ENCODE measurements at regions not wholly inside any gene's neighbourhood (a gene's known extent, or its start where the extent isn't known, plus 50 kb on each side); places are given as distances from the start of the nearest gene placed in this dataset.

DNA sequence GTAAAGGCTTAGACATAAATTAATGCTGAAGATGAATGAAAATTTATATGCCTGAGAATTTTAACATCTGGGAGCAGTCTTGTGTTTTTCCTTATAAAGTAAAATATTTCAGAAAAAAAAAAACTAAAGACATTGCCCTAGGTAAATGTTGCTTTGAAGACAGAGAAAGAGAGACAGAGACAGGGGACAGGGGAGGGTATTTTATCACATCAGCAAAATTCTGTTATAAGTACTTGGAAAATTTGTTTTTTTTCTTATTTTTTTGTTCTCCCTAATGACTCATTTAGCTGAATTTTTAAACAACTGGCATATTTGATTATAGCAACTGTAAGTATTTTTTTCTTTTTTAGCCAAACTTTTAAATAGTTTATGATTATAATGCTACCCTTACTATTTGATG lies 1540.6 kb upstream of the GBE1 start:
- no TSS peak for BruUV-seq (replicated peaks)
- no peak for DNase-seq (ENCODE audit: extremely low read depth in 1 of 4, low spot score in 3 of 4)
- H3K36me3 ChIP-seq (ENCODE audit: control insufficient read depth, insufficient read depth, low read length), result no peaks in the 10 kb centered on the region
- no peak overlapping the region for H3K27ac ChIP-seq (ENCODE audit: extremely low read depth, low read depth, low read length)
- no peaks in the 10 kb centered on the region for H3K79me2 ChIP-seq (ENCODE audit: control insufficient read depth, insufficient read depth, low read length)
- ChIA-PET POLR2A (no interaction called here), CTCF (ENCODE audit: low intra/inter-chr PET ratio) (no interaction called here)
- no peak overlapping the region for H2AFZ ChIP-seq (ENCODE audit: low read depth, low read length)
- H3K9me3 ChIP-seq (replicated peaks; ENCODE audit: control insufficient read depth, insufficient read depth, low read depth, low read length), result no peaks in the 10 kb centered on the region
- in situ Hi-C loops (cut with MboI), result no loop called here
- no peaks in the 10 kb centered on the region for H3K9me1 ChIP-seq (ENCODE audit: control insufficient read depth, insufficient read depth, low read length)
- TF ChIP-seq U2AF2 (optimal IDR thresholded peaks at IDR 0.05; ENCODE audit: low read depth, low read length), result no peak
- TF ChIP-seq IFI16 (CRISPR knock-in tag; IDR thresholded peaks at IDR 0.05), result no peak
- TF ChIP-seq ZNF316 (IDR thresholded peaks at IDR 0.05), result peak; percentile 14; the same call in 1 of the 2 replicates
- TF ChIP-seq ZNF12 (CRISPR knock-in tag; IDR thresholded peaks at IDR 0.05), result no peak
- no peaks in the 10 kb centered on the region for H4K20me1 ChIP-seq (replicated peaks; ENCODE audit: control insufficient read depth, insufficient read depth, low read length)
- ATAC-seq, result no peak
- FAIRE-seq, result no peak
- H3K27me3 ChIP-seq (ENCODE audit: control insufficient read depth in 2 of 2, insufficient read depth in 2 of 2, low read length in 2 of 2), result no peaks in the 10 kb centered on the region
- H3K4me3 ChIP-seq, result no peak overlapping the region
- H3K4me1 ChIP-seq (replicated peaks in 1 of 2; ENCODE audit: control insufficient read depth in 2 of 2, insufficient read depth in 2 of 2, low read length in 2 of 2), result no peaks in the 10 kb centered on the region
- no peak overlapping the region for H3K4me2 ChIP-seq (ENCODE audit: insufficient read depth, low read length)
- H3K9ac ChIP-seq (ENCODE audit: insufficient read depth in 1 of 2, low read depth in 2 of 2, low read length in 2 of 2), result no peak overlapping the region
- intact Hi-C loops (cut with micrococcal nuclease), result no loop called here

DNA sequence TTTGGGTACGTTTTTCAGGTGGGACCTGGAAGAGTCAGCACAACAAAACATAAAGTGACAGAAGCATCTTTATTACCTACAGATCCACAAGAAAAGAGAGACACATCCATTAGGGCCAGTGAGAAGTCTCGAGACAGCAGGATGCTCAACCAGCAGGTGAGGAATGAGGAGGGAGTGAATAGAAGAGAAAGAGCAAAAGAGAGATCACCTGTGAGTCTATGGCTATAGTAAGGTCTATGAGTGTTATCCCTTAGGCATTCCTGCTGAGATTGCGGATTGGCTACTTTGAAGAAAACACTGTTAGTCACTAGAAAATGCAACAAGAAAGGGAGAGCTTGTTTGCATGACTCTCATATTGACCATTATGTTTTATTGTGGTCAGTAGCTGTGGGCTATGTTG lies 1556.2 kb upstream of the GBE1 start:
- no peak overlapping the region for H3K27ac ChIP-seq (ENCODE audit: extremely low read depth, low read depth, low read length)
- POLR2A ChIA-PET, result no interaction called here
- no peak overlapping the region for H3K4me2 ChIP-seq (ENCODE audit: insufficient read depth, low read length)
- BruUV-seq (replicated peaks), result no TSS peak
- no peaks in the 10 kb centered on the region for H3K36me3 ChIP-seq (ENCODE audit: control insufficient read depth, insufficient read depth, low read length)
- H3K9me1 ChIP-seq (ENCODE audit: control insufficient read depth, insufficient read depth, low read length), result no peaks in the 10 kb centered on the region
- DNase-seq (ENCODE audit: extremely low read depth in 1 of 4, low spot score in 3 of 4), result no peak
- FAIRE-seq, result no peak
- no peaks in the 10 kb centered on the region for H4K20me1 ChIP-seq (replicated peaks; ENCODE audit: control insufficient read depth, insufficient read depth, low read length)
- H3K9me3 ChIP-seq (replicated peaks; ENCODE audit: control insufficient read depth, insufficient read depth, low read depth, low read length), result no peaks in the 10 kb centered on the region
- no peak overlapping the region for H3K4me3 ChIP-seq
- in situ Hi-C loops (cut with MboI), result no loop called here
- no peak overlapping the region for H3K9ac ChIP-seq (ENCODE audit: insufficient read depth in 1 of 2, low read depth in 2 of 2, low read length in 2 of 2)
- WGBS (ENCODE audit: insufficient coverage, low coverage, missing lambda C conversion rate), result 4% methylated on average over 3 of the region's 3 CpGs
- H3K4me1 ChIP-seq (replicated peaks in 1 of 2; ENCODE audit: control insufficient read depth in 2 of 2, insufficient read depth in 2 of 2, low read length in 2 of 2), result no peaks in the 10 kb centered on the region
- intact Hi-C loops (cut with micrococcal nuclease), result no loop called here
- no peaks in the 10 kb centered on the region for H3K79me2 ChIP-seq (ENCODE audit: control insufficient read depth, insufficient read depth, low read length)
- no peak overlapping the region for H2AFZ ChIP-seq (ENCODE audit: low read depth, low read length)
- ATAC-seq, result no peak
- no peaks in the 10 kb centered on the region for H3K27me3 ChIP-seq (ENCODE audit: control insufficient read depth in 2 of 2, insufficient read depth in 2 of 2, low read length in 2 of 2)
- CTCF ChIA-PET (ENCODE audit: low intra/inter-chr PET ratio), result no interaction called here
- TF ChIP-seq EP300 (IDR thresholded peaks at IDR 0.05; ENCODE audit: low read length), result no peak
- TF ChIP-seq ESRRB (CRISPR knock-in tag; IDR thresholded peaks at IDR 0.05; ENCODE audit: borderline replicate concordance), result no peak
- no peak for TF ChIP-seq MED1 (CRISPR knock-in tag; IDR thresholded peaks at IDR 0.05; ENCODE audit: borderline replicate concordance)
- TF ChIP-seq FOXK2 (conservative IDR thresholded peaks at IDR 0.05 in 1 of 2, IDR thresholded peaks at IDR 0.05 in 1 of 2; ENCODE audit: low read depth in 2 of 2), result no peak
- TF ChIP-seq, protein P1, sequence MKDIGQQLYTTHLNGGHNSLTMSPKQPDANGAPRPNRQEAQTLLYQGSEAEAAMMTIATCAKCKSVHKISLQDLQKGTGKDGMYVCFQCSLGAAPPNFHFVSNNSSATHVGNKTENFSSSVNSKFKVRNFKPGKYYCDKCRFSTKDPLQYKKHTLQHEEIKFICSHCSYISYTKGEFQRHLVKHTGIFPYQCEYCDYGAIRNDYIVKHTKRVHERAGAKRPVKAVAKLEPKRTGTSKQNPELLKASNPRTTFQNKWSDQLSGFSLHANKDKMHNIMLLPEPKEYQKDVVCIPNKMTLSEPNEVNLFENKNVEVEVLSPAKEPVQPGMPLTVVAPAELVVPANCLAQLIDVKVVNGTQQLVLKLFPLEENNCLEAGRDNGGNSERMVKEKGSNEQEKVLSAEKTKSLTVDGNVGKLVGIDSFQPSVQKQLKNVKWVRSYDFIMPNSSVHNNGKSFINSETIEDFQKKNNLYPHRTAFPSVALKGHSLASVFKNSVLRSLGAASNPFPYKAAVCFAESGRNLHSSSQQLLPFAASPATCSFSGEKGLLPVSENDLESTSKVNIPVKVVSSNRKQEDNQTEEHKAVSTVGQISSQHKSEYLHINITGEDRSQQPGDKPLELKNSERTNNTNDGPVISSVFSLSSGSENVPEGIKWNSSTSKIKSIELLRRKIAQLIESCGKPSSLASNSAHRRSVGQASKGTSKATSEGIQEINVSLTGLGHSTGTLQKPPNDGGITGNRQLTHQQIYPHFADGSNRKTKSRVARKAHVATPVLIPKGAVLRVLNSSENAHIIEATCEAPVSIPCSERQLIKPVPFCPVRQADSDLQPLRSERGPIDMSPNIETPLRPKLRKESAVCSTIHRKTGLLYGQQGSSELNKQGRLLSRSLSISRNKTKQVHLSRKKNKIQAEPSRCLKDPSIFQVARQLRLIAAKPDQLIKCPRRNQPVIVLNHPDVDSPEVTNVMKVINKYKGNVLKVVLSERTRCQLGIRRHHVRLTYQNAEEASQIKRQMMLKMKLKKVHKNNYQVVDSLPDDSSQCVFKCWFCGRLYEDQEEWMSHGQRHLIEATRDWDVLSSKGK (CRISPR knock-in tag; IDR thresholded peaks at IDR 0.05), result no peak
- no peak for TF ChIP-seq MEF2D (tag; conservative IDR thresholded peaks at IDR 0.05; ENCODE audit: low read depth)
- TF ChIP-seq BCOR (IDR thresholded peaks at IDR 0.05), result no peak
- TF ChIP-seq TAL1 (IDR thresholded peaks at IDR 0.05), result no peak
- TF ChIP-seq TSC22D4 (tag; IDR thresholded peaks at IDR 0.05), result no peak

Data from K562 (cell line).